ENCODE measurements at regions not wholly inside any gene's neighbourhood (a gene's known extent, or its start where the extent isn't known, plus 50 kb on each side); places are given as distances from the start of the nearest gene placed in this dataset.

DNA sequence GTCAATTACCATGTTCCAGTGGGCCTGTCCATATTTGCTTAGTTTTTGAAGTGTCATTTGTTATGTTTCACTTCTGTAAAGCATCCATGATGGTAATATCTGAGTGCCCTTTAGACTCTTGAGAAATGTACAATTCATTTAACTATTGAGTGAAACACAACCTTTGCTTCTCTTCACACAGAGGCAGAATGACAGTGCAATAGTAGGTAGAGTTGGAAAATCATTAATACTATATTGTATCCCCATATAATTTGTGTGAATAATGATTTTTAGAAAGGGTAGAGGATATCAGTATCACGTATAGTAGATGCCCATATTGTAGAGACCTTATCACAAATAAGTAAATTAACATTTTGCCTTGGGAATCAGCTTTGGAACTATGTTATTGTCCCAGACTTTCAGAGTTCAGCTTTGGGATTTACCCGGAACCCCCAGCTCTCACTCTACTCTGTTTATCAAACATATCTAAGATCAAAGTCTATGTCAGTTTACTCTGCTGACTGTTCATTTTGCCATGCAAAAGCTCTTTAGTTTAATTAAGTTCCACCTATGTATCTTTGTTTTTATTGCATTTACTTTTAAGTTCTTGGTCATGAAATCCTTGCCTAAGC is 172.7 kb upstream of the NOL4 start:
- no peak for TF ChIP-seq GATA3 (IDR thresholded peaks at IDR 0.05; ENCODE audit: low read depth, low read length)
- no peak for TF ChIP-seq GATA2 (IDR thresholded peaks at IDR 0.05; ENCODE audit: low read depth, low read length)

GRCh38 chr18:34399892-34400291 is 175.2 kb upstream of the NOL4 start:
- TF ChIP-seq GATA2 (IDR thresholded peaks at IDR 0.05; ENCODE audit: low read depth, low read length) (no peak), GATA3 (IDR thresholded peaks at IDR 0.05; ENCODE audit: low read depth, low read length) (no peak)

- TF ChIP-seq GATA3 (IDR thresholded peaks at IDR 0.05; ENCODE audit: low read depth, low read length) (no peak), GATA2 (IDR thresholded peaks at IDR 0.05; ENCODE audit: low read depth, low read length) (no peak)
Measured at GRCh38 chr18:34400834-34401233, 176.1 kb upstream of the NOL4 start.

DNA sequence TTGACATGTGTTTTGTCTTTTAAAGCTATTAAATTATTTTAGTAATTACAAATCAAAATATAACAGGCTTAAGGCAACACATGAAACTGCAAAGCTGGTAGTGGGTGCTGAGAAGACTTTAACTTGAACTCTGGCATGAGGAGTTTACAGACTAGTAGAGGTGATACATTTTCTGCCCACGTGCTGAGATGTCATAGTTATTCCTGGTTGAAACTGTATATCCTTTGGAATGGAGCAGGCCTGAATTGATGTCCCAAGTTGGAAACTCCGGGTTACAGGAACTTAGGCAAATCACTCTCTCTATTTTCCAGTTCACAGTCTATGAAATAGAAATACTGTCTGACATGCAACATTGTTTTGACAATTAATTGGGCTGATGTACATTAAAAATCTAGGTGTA is 177.1 kb upstream of the NOL4 start:
- TF ChIP-seq GATA3 (IDR thresholded peaks at IDR 0.05; ENCODE audit: low read depth, low read length): no peak

GRCh38 chr18:34411952-34412351 is 187.2 kb upstream of the NOL4 start:
- no peak for TF ChIP-seq GATA3 (IDR thresholded peaks at IDR 0.05; ENCODE audit: low read depth, low read length)
- TF ChIP-seq GATA2 (IDR thresholded peaks at IDR 0.05; ENCODE audit: low read depth, low read length): no peak

DNA sequence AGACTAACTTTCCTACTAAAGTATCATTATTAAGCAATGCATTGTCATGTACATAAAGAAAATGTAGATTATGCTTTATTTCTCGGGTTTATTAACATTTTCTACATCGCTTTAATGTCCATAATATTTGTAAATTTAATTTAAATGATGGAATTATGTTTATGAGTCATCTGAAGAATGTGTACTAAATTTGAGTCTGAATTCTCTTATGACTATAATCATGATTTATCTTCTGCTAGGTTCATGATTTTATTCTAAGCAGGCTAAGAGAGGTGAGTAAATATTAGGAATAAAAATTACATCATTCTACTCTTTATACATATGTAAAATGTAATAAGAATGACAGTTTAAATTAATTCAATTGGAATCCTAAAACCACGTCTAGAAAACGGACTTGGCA is 206.3 kb upstream of the NOL4 start:
- TF ChIP-seq GATA2 (IDR thresholded peaks at IDR 0.05; ENCODE audit: low read depth, low read length) (no peak), GATA3 (IDR thresholded peaks at IDR 0.05; ENCODE audit: low read depth, low read length) (no peak)

DNA sequence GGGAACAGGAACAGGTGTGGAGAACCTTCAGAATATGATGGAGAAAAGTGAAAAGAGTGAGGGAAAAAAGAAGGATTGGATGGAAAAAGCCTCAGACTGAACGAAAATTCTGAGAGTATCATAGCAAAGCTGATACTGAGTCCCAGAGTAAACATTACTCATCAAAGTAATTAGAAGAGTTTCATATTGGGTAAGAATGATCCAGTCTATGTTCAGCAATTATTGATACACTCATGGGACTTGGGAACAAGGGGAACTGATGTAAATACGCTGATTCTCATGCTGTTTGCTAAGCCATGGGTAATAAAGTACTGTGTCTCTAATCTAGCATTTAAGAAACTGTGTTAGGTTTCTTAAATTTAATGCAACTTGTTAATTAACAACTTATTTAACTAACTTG is 219.9 kb upstream of the NOL4 start:
- no peak for TF ChIP-seq GATA3 (IDR thresholded peaks at IDR 0.05; ENCODE audit: low read depth, low read length)
- TF ChIP-seq GATA2 (IDR thresholded peaks at IDR 0.05; ENCODE audit: low read depth, low read length): no peak

DNA sequence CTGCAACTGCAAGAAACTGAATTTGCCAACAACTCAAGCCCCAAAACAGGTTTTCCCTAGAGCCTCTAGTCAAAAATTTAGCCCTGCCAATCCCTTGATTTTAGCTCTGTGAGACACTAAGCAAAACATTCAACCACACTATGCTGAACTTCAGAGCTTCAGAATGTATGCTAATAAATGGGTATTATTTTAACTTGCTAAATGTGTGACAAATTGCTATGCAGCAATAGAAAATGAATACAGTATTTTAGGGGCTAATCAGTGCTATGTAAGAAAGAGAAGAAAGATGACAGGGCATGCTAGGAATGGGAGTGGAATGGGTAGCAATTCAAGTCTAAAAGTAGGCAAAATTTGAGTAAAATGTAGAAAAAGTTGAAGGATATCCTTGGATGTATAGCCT is 223.9 kb upstream of the NOL4 start:
- TF ChIP-seq GATA2 (IDR thresholded peaks at IDR 0.05; ENCODE audit: low read depth, low read length) (no peak), GATA3 (IDR thresholded peaks at IDR 0.05; ENCODE audit: low read depth, low read length) (no peak)

GRCh38 chr18:34457761-34458160 is 233.0 kb upstream of the NOL4 start:
- TF ChIP-seq GATA3 (IDR thresholded peaks at IDR 0.05; ENCODE audit: low read depth, low read length) (no peak), GATA2 (IDR thresholded peaks at IDR 0.05; ENCODE audit: low read depth, low read length) (no peak)

DNA sequence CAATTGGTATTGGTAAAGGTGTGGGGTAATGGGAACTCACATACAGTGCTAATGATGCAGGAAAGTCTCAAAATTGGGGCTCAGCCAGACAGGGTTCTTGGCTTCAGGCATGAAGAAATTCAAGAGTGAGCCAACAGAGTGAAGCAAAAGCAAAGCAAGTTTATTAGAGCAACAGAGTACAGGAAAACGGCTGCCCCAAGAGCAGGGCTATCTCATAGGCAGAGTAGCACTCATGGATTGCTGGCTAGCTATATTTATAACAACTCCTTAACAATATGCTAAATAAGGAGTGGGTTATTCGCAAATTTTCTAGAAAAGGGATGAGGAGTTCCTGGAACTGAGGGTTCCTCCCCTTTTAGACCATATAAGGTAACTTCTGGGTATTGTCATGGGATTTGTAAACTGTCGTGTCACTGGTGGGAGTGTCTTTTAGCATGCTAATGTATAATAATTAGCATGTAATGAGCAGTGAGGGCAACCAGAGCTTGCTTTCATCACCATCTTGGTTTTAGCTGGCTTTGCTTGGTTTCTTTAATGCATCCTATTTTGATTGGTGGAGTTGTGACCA is 233.8 kb upstream of the NOL4 start:
- TF ChIP-seq GATA2 (IDR thresholded peaks at IDR 0.05; ENCODE audit: low read depth, low read length) (no peak), GATA3 (IDR thresholded peaks at IDR 0.05; ENCODE audit: low read depth, low read length) (no peak)

DNA sequence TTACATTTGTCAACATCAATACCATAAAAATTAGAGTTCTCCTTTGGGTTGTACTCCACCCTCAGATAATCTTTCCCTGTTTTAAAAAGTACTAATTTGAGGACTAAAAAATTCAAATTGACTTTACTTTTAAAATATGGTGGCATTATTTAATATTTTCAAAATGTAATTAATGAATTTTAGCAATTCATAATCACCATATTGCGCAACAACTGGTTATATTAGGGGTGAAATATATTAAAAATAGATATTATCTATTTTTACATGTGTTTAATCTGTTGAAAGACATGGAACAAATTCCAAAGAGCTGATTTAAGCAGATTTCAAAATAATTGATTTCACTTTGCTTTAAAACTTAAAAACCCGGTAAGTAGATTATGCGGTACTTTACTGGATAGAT is 236.6 kb upstream of the NOL4 start:
- TF ChIP-seq GATA3 (IDR thresholded peaks at IDR 0.05; ENCODE audit: low read depth, low read length): no peak
- TF ChIP-seq GATA2 (IDR thresholded peaks at IDR 0.05; ENCODE audit: low read depth, low read length): no peak

DNA sequence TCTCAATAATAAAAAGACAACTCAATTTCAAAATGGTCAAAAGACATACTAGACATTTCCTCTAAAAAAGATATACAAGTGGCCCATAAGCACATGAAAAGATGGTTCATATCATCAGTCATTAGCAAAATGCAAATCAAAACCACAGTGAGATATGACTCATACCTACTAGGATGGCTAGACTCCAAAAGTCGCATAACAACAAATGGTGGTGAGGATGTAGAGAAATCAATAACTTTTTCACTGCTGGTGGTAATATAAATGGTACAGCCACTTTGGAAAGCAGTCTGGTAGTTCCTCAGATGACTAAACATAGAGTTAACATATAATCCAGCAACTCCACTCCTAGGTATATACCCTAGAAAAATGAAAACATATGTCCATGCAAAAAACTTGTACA is 242.3 kb upstream of the NOL4 start:
- no peak for TF ChIP-seq GATA3 (IDR thresholded peaks at IDR 0.05; ENCODE audit: low read depth, low read length)
- no peak for TF ChIP-seq GATA2 (IDR thresholded peaks at IDR 0.05; ENCODE audit: low read depth, low read length)

GRCh38 chr18:34480162-34480700 is 229.9 kb upstream of the DTNA start:
- TF ChIP-seq GATA3 (IDR thresholded peaks at IDR 0.05; ENCODE audit: low read depth, low read length) (no peak), GATA2 (IDR thresholded peaks at IDR 0.05; ENCODE audit: low read depth, low read length) (no peak)

- TF ChIP-seq GATA3 (IDR thresholded peaks at IDR 0.05; ENCODE audit: low read depth, low read length): no peak
- no peak for TF ChIP-seq GATA2 (IDR thresholded peaks at IDR 0.05; ENCODE audit: low read depth, low read length)
Measured at GRCh38 chr18:34482204-34482603, 227.9 kb upstream of the DTNA start.

DNA sequence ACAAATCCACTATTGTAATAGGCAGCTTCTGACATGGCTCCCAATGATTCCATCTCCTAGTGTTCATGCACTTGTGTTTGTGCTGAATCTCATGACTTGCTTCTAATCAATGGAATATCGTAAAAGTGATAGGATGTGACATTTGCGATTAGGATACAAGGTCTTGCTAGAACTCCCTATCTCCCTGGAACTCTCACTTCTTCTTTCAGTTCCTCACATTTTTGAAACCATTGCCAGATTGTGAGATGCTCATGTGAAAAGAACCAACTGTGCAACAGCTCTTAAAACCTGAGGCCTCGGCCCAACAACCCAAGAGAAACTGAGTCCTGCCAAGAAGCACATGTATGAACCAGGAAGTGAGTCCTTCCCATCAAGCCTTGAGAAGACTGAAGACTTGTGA is 226.9 kb upstream of the DTNA start:
- TF ChIP-seq GATA3 (IDR thresholded peaks at IDR 0.05; ENCODE audit: low read depth, low read length) (no peak), GATA2 (IDR thresholded peaks at IDR 0.05; ENCODE audit: low read depth, low read length) (no peak)
